GM21360 (cell line): ENCODE measurements at regions not wholly inside any gene's neighbourhood (a gene's known extent, or its start where the extent isn't known, plus 50 kb on each side); places are given as distances from the start of the nearest gene placed in this dataset.
"Not testable (repeated sequence)": the region's sequence is repeated elsewhere in the genome, so short reads cannot be mapped to it uniquely, and the experiment has no call there.

Experiments used
- ATAC-seq: cut with Tn5 transposase; IDR thresholded peaks from one replicate; pipeline ENCODE4 v1.9.1; 2021; ENCODE audit warnings: mild to moderate bottlenecking, moderate library complexity; ENCODE audit not compliant: unreplicated experiment

DNA sequence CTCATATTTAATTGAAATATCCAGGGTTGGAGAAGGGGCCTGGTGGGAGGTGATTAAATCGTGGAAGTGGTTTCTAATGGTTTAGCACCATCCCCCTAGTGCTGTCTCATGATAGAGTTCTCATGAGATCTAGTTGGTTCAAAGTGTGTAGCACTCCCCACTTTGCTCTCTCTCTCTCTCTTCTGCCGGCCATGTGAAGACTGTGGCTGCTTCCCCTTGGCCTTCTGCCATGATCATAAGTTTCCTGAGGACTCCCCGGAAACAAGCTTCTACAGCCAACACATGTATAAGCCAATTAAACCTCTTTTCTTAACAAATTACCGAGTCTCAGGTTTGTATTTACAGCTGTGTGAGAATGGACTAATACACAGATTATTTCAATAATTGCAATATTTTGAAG, 305.8 kb upstream of the KCND2 start:
- no peak for ATAC-seq

DNA sequence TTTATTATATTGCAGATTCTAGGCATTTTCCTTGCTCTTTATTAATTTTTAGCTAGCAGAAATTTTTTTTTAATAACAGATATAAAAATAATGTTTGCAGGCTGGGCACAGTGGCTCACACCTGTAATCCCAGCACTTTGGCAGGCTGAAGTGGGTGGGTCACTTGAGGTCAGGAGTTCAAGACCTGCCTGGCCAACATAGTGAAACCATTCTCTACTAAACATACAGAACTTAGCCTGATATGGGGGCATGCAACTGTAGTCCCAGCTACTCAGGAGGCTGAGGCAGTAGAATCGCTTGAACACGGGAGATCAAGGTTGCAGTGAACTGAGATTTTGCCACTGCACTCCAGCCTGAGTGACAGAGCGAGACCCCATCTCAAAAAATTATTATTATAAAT, 304.6 kb upstream of the KCND2 start:
- ATAC-seq, result not testable (repeated sequence)

DNA sequence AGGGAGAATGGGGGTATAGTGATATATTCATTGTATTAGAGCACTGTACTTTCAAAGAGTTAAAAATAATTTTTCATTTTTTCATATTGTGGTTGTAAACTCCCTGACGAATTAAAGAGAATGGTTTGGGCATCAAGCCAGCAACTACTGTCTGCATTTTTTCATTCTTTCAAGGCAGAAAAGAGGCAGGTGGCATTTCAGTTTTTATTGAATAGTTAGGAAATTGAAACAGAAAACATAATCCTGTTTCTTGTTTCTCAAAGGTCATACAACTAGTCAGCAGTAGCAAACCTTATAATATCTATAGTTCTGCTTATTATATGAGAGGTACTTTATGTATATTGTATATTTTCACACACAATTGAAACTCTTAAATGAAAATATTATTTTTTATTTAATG, 303.9 kb upstream of the KCND2 start:
- ATAC-seq, result no peak

DNA sequence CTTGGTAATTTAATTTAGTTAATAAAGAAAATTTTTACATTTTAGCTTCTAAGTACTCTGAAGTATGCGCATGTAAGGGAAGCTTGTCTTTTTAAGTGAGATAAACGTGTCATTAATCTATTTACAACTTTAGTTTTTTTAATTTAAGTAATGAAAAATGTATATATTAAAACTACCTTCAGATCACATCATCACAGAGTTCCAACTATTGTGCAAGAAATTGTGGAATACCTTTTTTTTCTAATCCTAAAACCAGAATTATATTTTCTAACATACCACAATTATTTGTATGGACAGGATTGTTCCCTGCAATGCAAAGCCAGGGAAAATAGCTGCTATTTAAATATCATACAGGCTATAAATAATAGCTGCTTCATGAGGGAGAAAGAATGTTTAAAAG, 303.2 kb upstream of the KCND2 start:
- no peak for ATAC-seq

DNA sequence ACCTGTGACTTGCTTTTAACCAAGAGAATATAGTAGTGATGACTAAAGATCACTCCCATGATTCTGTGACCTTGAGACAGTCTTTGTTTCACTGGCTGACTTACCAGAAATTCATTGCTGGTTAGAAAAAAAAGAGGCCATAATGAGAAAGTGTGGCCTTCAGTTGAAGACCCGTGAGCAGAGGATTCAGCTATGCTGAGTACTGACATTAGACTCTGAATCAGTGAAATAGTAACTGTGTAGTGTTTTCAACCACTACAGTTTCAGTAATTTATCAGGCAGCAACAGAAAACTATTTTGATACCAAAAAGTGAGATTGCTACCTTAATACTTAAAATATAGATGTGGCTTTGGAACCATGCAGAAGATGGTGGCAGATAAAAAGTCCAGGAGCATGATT, 298.0 kb upstream of the KCND2 start:
- no peak for ATAC-seq

DNA sequence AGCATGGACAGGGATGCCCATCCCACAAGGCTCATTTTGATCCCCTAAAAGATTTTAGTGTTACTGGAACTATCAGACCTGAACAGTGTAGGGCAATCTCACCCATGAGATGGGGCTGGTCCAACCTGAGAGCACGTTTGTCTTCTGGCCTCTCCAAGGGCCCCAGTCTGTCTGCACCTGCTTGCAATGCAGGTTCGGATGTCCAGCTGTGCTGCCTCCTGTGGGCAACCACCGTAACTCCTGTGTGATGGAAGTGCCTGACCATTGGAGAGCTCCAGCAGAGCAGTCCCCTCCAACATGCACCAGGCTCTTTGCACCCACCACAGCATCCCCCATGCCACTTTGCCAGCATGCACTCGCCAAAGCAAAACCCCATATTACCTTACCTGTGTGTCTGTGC, 290.1 kb upstream of the KCND2 start:
- no peak for ATAC-seq

DNA sequence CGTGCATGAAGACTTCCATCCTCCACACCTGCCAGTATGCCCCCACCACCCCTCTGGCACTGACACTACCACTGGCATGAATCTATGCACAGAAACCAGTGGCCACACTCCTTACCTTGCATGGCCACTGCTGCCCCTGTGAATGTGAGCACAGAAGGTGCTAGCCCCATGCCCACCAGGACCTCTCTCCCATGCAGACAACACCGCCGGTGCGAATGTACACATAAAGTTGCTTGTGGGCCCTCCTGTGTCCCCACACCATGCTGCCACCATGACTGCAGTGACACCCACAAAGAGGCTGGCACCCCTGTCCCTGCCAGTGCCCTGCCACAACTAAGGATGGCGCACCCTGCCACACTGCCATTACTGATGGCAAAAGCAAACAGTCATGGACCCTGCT, 289.5 kb upstream of the KCND2 start:
- no peak for ATAC-seq

DNA sequence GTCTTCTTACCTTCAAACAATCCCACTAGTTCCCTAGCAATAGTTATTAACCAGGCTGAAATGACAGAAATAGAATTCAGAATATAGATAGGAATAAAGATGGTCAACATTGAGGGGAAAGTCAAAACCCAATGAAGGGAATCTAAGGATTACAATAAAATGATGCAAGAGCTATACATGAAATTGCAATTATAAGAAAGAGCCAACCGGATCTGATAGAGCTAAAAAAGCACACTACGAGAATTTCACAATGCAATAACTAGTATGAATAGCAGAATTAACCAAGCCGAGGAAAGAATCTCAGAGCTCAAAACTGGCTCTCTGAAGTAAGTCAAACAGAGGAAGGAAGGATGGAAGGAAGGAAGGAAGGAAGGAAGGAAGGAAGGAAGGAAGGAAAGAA, 288.7 kb upstream of the KCND2 start:
- ATAC-seq, result no peak

DNA sequence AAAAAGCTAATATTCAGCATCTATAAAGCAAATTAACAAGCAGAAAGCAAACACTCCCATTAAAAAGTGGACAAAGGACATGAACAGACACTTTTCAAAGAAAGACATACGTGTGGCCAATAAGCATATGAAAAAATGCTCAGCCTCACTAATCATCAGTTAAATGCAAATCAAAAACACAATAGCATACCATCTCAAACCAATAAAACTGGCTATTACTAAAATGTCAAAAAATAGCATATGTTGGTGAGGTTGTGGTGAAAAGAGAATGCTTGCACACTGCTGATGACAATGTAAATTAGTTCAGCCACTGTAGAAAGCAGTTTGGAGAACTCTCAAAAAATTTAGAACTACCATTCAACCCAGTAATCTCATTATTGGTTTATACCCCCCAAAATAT, 284.6 kb upstream of the KCND2 start:
- no peak for ATAC-seq

DNA sequence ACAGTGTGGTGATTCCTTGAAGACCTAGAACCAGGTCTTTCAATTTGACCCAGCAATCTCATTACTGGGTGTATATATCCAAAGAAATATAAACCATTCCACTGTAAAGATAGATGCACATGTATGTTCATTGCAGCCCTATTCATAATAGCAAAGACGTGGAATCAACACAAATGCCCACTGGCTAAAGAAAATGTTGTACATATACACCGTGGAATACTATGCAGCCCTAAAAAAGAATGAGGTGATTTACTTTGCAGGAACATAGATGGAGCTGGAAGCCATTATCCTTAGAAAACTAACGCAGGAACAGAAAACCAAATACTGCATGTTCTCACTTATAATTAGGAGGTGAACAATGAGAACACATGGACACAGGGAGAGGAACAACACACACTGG, 278.0 kb upstream of the KCND2 start:
- no peak for ATAC-seq

DNA sequence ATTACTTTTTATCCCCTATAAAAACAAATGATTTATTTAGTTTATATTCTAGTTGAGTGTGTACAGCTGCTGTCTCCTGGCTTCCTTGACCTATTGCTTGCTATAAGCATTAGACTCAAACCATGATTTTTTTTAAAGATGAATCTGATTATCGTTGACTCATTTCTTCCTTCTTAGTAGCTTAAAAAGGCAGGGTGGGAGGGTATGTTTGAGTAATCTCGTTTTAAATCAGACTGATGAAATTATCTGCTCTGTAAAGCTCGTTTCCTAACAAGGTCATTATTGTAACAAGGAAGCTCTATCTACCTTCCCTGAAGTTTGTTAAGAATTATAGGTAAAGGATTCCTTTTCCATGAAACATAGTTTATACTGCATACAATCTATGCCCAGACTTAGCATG, 276.3 kb upstream of the KCND2 start:
- ATAC-seq, result peak; percentile 89

DNA sequence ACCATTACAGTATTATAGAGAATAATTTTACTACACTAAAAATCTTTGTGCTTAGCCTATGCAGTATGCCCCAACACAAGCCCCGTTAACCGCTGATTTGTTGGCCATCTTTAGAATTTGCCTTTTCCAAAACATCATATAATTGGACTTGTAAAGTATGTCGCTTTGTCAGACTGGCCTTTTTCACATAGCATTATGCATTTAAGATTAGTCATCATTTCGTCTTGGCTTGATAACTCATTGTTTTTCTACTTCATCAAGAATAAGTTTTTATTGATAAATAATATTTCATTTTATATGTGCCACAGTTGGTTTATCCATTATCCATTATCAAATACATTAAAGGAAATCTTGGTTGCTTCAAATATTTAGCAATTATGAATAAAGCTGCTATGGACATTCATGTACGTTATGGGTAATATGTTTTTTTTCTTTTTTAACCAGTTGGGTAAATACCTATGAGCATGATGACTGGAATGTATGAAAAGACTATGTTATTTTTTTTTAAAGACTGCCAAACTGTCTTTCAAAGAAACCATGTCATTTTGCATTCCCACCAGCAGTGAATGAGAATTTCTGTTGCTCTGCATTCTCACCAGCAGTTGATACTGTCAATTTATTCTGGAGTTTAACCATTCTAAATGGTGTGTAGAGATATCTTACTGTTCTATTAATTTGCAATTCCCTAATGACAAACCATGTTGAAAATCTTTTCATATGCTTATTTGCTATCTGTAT, 273.1 kb upstream of the KCND2 start:
- no peak for ATAC-seq

DNA sequence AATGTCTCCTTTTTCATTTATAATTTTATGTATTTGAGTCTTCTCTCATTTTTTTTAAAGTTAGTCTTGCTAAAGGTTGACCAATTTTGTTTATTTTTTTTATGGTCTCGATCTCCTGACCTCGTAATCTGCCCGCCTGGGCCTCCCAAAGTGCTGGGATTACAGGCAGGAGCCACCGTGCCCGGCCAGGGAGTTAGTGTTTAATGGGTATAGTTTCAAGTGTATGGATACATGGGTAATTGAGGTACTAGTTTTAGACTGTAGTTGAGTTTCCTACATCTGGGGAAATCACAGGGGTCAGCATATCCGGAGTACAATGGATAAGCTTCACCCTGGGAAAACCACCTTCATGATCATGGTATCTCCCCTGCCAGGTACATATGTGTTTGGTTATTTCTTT, 267.3 kb upstream of the KCND2 start:
- ATAC-seq, result no peak

DNA sequence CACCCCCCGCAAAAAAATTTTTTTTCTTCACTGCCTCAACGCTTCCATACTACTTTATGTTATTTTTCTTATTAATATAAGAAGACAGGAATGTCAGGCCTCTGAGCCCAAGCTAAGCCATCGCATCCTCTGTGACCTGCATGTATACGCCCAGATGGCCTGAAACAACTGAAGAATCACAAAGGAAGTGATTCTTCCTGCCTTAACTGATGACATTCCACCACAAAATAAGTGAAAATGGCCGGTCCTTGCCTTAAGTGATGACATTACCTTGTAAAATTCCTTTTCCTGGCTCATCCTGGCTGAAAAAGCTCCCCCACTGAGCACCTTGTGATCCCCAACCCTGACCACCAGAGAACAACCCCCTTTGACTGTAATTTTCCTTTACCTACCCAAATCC, 258.7 kb upstream of the KCND2 start:
- not testable (repeated sequence) for ATAC-seq

DNA sequence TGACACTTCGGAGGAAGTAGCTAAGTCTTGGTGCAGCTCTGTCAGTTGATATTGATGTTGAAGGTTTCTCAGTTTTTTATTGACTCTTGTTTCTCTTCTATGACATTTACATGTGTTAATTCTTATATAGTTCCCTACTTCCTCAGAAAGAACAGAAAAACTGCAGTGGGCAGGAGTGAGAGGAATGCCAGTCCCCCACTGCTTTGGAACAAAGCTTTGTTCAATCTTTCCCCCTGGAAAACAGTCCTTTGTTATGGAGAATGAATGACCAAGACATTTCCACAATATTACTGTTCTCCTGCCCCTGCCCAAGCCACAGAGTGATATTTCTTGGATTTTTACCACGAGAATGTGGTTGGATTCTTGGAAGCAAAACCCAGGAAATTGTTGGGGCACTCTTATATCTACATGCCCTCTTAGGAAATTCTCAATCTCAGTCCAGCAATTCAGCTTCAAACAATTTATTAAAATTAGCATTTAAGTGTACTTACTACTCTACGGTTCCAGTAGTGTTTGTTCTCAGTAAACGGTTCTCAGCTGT, 258.0 kb upstream of the KCND2 start:
- no peak for ATAC-seq

DNA sequence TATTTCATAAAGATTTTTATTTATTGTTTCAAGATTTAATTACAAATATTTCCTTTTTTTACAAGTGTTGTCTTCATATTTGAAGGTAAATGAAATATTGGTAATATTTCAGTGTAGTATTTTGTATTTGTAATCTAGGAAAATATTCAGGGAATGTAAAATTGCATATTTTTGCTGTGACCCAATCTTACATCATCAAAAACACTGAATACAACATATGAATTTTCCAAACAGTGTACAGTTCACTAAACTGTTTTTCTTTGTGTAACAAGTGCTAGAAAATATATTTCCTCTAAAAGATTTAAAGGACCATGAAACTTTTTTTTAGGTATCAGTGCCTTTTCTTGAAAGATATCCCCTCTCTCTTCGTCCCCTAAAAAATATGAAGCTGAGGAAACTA, 251.9 kb upstream of the KCND2 start:
- ATAC-seq, result no peak

DNA sequence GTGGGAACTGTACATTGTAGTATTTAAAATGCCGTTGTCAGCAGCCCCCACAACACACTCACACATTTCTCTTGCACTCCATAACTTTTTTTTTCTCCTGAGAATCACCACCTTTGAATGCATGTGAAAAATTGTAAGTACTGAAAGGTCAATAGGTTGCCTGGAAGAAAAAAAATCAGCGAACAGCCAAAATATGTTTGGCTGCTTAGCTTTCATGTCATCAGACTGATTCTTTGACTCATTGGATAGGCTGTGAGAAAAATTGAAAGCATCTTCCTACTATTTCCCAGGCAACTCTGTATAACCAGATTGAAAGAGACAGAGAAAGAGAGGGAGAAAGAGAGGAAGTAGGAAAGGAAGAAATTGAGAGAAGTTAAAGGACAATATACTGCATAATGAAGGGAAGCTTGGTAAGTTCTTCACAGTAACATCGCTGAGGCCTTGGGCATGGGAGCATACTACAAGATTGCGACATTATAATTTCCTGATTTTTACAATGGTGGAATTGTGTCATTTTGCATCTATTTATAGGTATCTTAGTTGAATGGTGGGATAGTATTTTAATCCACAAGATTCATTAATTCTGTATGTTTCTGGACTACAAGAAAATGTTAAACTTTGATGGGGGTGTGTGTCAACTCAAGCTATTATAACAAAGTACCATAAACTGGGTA, 249.3 kb upstream of the KCND2 start:
- no peak for ATAC-seq

DNA sequence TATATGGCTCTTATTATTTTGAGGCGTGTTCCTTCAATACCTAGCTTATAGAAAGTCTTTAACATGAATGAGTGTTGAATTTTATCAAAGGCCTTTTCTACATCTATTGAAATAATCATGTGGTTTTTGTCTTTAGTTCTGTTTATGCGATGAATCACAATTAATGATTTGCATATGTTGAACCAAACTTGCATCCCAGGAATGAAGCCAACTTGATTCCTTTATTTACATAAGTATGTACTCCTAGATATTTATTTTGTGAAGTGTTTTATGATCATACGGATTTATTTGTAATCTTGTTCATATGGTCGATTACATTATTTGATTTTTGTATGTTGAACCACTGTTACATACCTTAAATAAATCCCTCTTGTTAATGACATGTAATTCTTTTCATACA, 244.3 kb upstream of the KCND2 start:
- ATAC-seq, result no peak

DNA sequence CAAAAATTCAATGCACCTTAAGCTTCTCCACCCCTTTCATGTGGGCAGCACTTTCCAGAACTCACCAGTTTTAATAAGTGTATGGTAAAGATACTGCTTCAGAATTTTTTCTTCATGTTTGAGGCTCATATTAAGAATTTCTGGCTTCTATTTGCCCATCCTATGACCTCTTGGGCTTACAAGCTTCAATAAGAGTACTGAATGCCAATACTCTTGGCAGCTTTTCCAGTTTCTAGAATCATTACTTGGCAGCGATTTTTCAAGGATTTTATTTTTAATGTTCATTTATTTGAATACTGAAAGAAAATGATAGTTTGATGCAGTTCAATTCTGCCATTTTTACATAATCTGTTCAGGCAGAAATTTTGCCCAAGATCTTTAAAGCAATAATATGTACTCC, 242.1 kb upstream of the KCND2 start:
- no peak for ATAC-seq

DNA sequence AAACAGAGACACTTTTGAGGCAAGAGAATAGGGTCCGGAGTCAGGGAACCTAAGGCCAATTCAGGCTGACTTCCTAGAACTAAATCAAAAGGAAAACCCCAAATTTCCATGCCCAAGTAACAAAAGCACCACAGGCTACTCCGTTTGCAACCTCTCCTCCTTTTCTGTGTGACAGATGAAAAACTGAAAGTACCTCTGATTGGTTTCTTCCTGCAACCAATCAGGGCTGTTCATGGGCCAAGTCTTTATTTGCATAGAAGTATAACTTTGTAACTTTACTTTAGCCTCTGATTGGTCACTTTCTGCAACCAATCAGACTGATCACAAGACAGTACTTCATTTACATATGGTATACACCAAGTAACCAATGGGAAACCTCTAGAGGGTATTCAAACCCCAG, 239.9 kb upstream of the KCND2 start:
- ATAC-seq, result no peak

DNA sequence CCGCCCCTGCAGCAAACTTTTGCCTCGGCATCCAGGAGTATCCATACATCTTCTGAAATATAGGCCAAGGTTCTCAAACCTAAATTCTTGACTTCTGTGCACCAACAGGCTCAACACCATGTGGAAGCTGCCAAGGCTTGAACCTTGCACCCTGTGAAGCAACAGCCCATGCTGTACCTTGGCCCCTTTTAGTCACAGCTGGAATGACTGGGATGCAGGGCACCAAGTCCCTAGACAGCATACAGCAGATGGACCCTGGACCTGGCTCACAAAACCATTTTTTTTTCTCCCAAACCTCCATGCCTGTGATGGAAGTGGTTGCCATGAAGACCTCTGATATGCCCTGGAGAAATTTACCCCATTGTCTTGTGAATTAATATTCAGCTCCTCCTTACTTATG, 233.8 kb upstream of the KCND2 start:
- ATAC-seq, result no peak

DNA sequence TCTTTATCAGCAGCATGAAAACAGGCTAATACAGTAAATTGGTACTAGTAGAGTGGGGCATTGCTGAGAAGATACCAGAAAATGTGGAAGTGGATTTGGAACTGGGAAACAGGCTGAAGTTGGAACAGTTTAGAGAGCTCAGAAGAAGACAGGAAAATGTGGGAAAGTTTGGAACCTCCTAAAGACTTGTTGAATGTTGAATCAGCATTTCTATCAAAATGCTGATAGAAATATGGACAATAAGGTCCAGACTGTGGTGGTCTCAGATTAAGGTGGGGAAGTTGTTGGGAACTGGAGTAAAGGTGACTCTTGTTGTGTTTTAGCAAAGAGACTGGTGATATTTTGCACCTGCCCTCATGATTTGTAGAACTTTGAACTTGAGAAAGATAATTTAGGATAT, 231.2 kb upstream of the KCND2 start:
- ATAC-seq, result no peak

DNA sequence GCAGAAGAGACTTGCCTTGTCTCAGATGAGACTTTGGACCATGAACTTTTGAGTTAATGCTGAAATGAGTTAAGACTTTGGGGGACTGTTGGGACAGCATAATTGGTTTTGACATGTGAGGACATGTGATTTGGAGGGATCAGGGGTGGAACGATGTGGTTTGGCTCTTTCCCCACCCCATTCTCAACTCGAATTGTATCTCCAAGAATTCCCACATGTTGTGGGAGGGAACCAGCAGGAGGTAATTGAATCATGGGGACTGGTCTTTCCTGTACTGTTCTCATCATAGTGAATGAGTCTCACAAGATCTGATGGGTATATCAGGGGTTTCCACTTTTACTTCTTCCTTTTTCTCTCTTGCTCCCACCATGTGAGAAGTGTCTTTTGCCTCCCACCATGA, 229.7 kb upstream of the KCND2 start:
- ATAC-seq, result no peak
